ENCODE measurements at regions not wholly inside any gene's neighbourhood (a gene's known extent, or its start where the extent isn't known, plus 50 kb on each side); places are given as distances from the start of the nearest gene placed in this dataset.

DNA sequence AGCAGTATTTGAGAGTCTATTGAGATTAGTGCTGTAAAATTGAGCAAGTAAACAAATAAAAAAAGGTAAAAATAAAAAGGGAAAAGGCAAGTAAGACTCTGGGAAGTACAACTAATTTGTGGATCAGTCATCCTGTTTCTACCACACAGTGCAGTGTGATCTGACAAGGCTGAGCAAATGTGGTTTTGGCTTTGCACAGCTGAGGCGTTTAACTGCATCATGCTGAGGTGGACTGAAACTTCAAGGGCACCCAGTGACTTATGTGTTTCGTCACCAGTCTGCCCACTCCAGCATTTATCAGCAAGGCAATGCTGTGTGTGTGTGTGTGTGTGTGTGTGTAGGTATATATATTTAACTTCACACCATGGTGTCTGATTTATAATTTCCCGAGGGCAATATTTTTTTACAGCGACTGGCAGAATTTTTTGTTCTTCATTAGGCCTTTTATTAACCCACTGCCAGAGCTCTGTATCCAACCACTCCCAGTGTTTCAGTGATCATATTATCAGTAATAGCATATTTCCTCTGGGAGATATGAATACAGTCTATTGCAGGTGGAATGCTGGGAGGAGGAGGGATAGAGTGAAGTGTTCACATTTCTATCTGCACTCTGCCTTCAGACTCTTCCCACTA lies 131.5 kb upstream of the SATB1 start:
- TF ChIP-seq, protein P1, sequence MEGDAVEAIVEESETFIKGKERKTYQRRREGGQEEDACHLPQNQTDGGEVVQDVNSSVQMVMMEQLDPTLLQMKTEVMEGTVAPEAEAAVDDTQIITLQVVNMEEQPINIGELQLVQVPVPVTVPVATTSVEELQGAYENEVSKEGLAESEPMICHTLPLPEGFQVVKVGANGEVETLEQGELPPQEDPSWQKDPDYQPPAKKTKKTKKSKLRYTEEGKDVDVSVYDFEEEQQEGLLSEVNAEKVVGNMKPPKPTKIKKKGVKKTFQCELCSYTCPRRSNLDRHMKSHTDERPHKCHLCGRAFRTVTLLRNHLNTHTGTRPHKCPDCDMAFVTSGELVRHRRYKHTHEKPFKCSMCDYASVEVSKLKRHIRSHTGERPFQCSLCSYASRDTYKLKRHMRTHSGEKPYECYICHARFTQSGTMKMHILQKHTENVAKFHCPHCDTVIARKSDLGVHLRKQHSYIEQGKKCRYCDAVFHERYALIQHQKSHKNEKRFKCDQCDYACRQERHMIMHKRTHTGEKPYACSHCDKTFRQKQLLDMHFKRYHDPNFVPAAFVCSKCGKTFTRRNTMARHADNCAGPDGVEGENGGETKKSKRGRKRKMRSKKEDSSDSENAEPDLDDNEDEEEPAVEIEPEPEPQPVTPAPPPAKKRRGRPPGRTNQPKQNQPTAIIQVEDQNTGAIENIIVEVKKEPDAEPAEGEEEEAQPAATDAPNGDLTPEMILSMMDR (IDR thresholded peaks at IDR 0.05; ENCODE audit: low read length), result no peak
- TF ChIP-seq EZH2 (IDR thresholded peaks at IDR 0.05; ENCODE audit: borderline replicate concordance, low read length), result no peak
